GM21390 (cell line): ENCODE measurements at regions not wholly inside any gene's neighbourhood (a gene's known extent, or its start where the extent isn't known, plus 50 kb on each side); places are given as distances from the start of the nearest gene placed in this dataset.

ENCODE experiments used
- ATAC-seq: cut with Tn5 transposase; IDR thresholded peaks from one replicate; pipeline ENCODE4 v1.9.1; 2021; ENCODE audit not compliant: unreplicated experiment

- no peak for ATAC-seq
Observed at GRCh38 chr12:24424376-24424775, 474.9 kb upstream of the SOX5 start.

- ATAC-seq, result no peak
Observed at GRCh38 chr12:24423611-24424010, 474.1 kb upstream of the SOX5 start.

GRCh38 chr12:24421759-24422158, 472.3 kb upstream of the SOX5 start:
- no peak for ATAC-seq

GRCh38 chr12:24418157-24418556, 468.7 kb upstream of the SOX5 start:
- no peak for ATAC-seq

GRCh38 chr12:24416423-24417109, 467.1 kb upstream of the SOX5 start:
- no peak for ATAC-seq

GRCh38 chr12:24415934-24416333, 466.5 kb upstream of the SOX5 start:
- ATAC-seq, result no peak

GRCh38 chr12:24414480-24414879, 465.0 kb upstream of the SOX5 start:
- no peak for ATAC-seq

GRCh38 chr12:24411948-24412347, 462.5 kb upstream of the SOX5 start:
- no peak for ATAC-seq

- no peak for ATAC-seq
Observed at GRCh38 chr12:24409868-24410267, 460.4 kb upstream of the SOX5 start.

- ATAC-seq, result no peak
Observed at GRCh38 chr12:24408305-24408704, 458.8 kb upstream of the SOX5 start.

GRCh38 chr12:24407884-24408283, 458.4 kb upstream of the SOX5 start:
- no peak for ATAC-seq

- no peak for ATAC-seq
Observed at GRCh38 chr12:24404086-24404815, 454.8 kb upstream of the SOX5 start.

- ATAC-seq, result no peak
Observed at GRCh38 chr12:24400533-24400932, 451.1 kb upstream of the SOX5 start.

- peak; percentile 79 for ATAC-seq
Observed at GRCh38 chr12:24398605-24399004, 449.1 kb upstream of the SOX5 start.

- no peak for ATAC-seq
Observed at GRCh38 chr12:24396224-24396623, 446.8 kb upstream of the SOX5 start.

- ATAC-seq, result no peak
Observed at GRCh38 chr12:24394246-24394645, 444.8 kb upstream of the SOX5 start.

- ATAC-seq, result no peak
Observed at GRCh38 chr12:24393071-24393470, 443.6 kb upstream of the SOX5 start.

- no peak for ATAC-seq
Observed at GRCh38 chr12:24389394-24389793, 439.9 kb upstream of the SOX5 start.

- ATAC-seq, result no peak
Observed at GRCh38 chr12:24387381-24387780, 437.9 kb upstream of the SOX5 start.

- ATAC-seq, result no peak
Observed at GRCh38 chr12:24386836-24387235, 437.4 kb upstream of the SOX5 start.

- no peak for ATAC-seq
Observed at GRCh38 chr12:24381790-24382189, 432.3 kb upstream of the SOX5 start.

- ATAC-seq, result no peak
Observed at GRCh38 chr12:24379861-24380521, 430.5 kb upstream of the SOX5 start.
